Breast epithelium (tissue), 4 donors: ENCODE measurements at regions not wholly inside any gene's neighbourhood (a gene's known extent, or its start where the extent isn't known, plus 50 kb on each side); places are given as distances from the start of the nearest gene placed in this dataset.

Experiments used
- DNase-seq, 2 donors: peaks; one replicate each; pipeline ENCODE4 v3.0.0-alpha.2; 2019; ENCODE audit warnings: low spot score in 2 of 2
- H3K27ac ChIP-seq, 2 donors: fragments of 200-600 bp; sonication (generic) in 1 of 2; one replicate each; pipeline ENCODE4 v1.5.1; 2016 to 2019; ENCODE audit warnings: mild to moderate bottlenecking in 1 of 2
- H3K27me3 ChIP-seq, 2 donors: fragments of 200-600 bp; sonication (generic) in 1 of 2; one replicate each; pipeline versions ENCODE4 v1.5.1 to v1.6.0; 2017 to 2019; ENCODE audit warnings: control low read depth in 1 of 2, mild to moderate bottlenecking in 1 of 2
- H3K36me3 ChIP-seq: fragments of 200-600 bp; one replicate; pipeline ENCODE4 v1.5.1; 2019
- H3K4me1 ChIP-seq, 2 donors: fragments of 200-600 bp; sonication (generic); one replicate each; pipeline ENCODE4 v1.5.1; 2016 to 2019; ENCODE audit warnings: control low read depth in 1 of 2
- H3K4me3 ChIP-seq, 3 donors: fragments of 200-600 bp; sonication (generic); 1 replicate in 2 of 3; 2 replicates in 1 of 3; pipeline ENCODE4 v1.5.1; 2016 to 2019; ENCODE audit warnings: mild to moderate bottlenecking in 3 of 3, moderate library complexity in 2 of 3
- H3K9me3 ChIP-seq, 2 donors: fragments of 200-600 bp; sonication (generic) in 1 of 2; one replicate each; pipeline ENCODE4 v1.5.1; 2016 to 2019; ENCODE audit warnings: control low read depth in 1 of 2
- CTCF ChIP-seq, 3 donors: fragments of 450-650 bp; IDR thresholded peaks; one replicate each; pipeline ENCODE4 v1.5.1; 2016 to 2017; ENCODE audit warnings: antibody characterized with exemption in 3 of 3, mild to moderate bottlenecking in 3 of 3, moderate library complexity in 3 of 3
- POLR2A ChIP-seq: fragments of 450-650 bp; IDR thresholded peaks from one replicate; pipeline ENCODE4 v1.6.1; 2016; ENCODE audit warnings: antibody characterized with exemption, mild to moderate bottlenecking, moderate library complexity
- POLR2AphosphoS5 ChIP-seq, 3 donors: sonication (generic); formaldehyde crosslinking; IDR thresholded peaks; one replicate each; pipeline ENCODE4 v1.6.1; 2017; ENCODE audit warnings: antibody characterized with exemption in 3 of 3
- intact Hi-C: fragments of 100-400 bp; cut with DNase I; formaldehyde crosslinking; loops from one replicate; pipeline ENCODE4 v1.15.1; 2023; ENCODE audit warnings: low total_unique reads

- intact Hi-C loops: no loop called here
These were observed 244.9 kb upstream of the KLF6 start for GRCh38 chr10:4029866-4030265.

GRCh38 chr10:4028854-4029583 lies 244.0 kb upstream of the KLF6 start:
- intact Hi-C loops: no loop called here

More at GRCh38 chr10:4029866-4030265, 244.9 kb upstream of the KLF6 start:
- Histone ChIP-seq H3K36me3 (no peaks in the 10 kb centered on the region), H3K4me1 (no peaks in the 10 kb centered on the region), H3K9me3 (no peaks in the 10 kb centered on the region), H3K27me3 (no peaks in the 10 kb centered on the region), H3K27ac (no peak overlapping the region), H3K4me3 (no peak overlapping the region)
- no peak for TF ChIP-seq POLR2A
- TF ChIP-seq POLR2AphosphoS5 (IDR thresholded peaks at IDR 0.05): no peak
- no peak for TF ChIP-seq CTCF (IDR thresholded peaks at IDR 0.05)
- DNase-seq: no peak

GRCh38 chr10:4028027-4028471 lies 243.0 kb upstream of the KLF6 start:
- H3K27ac ChIP-seq: no peak overlapping the region
- H3K36me3 ChIP-seq: no peaks in the 10 kb centered on the region
- intact Hi-C loops: no loop called here

More at GRCh38 chr10:4028854-4029583, 244.0 kb upstream of the KLF6 start:
- Histone ChIP-seq H3K4me1 (no peaks in the 10 kb centered on the region), H3K9me3 (no peaks in the 10 kb centered on the region), H3K27ac (no peak overlapping the region), H3K4me3 (no peak overlapping the region), H3K36me3 (no peaks in the 10 kb centered on the region), H3K27me3 (no peaks in the 10 kb centered on the region)
- TF ChIP-seq POLR2A (no peak), CTCF (IDR thresholded peaks at IDR 0.05) (no peak), POLR2AphosphoS5 (IDR thresholded peaks at IDR 0.05) (no peak)
- no peak for DNase-seq

GRCh38 chr10:4025339-4025738 lies 240.3 kb upstream of the KLF6 start:
- intact Hi-C loops: no loop called here
- Histone ChIP-seq H3K27me3 (no peaks in the 10 kb centered on the region), H3K4me1 (no peaks in the 10 kb centered on the region), H3K27ac (no peak overlapping the region), H3K9me3 (no peaks in the 10 kb centered on the region), H3K4me3 (no peak overlapping the region), H3K36me3 (no peaks in the 10 kb centered on the region)
- DNase-seq: no peak
- TF ChIP-seq POLR2AphosphoS5 (IDR thresholded peaks at IDR 0.05): no peak
- TF ChIP-seq CTCF (IDR thresholded peaks at IDR 0.05): no peak
- no peak for TF ChIP-seq POLR2A

More at GRCh38 chr10:4028027-4028471, 243.0 kb upstream of the KLF6 start:
- Histone ChIP-seq H3K9me3 (no peaks in the 10 kb centered on the region), H3K27me3 (no peaks in the 10 kb centered on the region), H3K4me1 (no peaks in the 10 kb centered on the region), H3K4me3 (no peak overlapping the region)
- no peak for TF ChIP-seq POLR2A
- TF ChIP-seq POLR2AphosphoS5 (IDR thresholded peaks at IDR 0.05): no peak
- no peak for TF ChIP-seq CTCF (IDR thresholded peaks at IDR 0.05)
- no peak for DNase-seq

- DNase-seq: no peak
- intact Hi-C loops: no loop called here
These were observed 239.7 kb upstream of the KLF6 start for GRCh38 chr10:4024516-4025245.

More at GRCh38 chr10:4024516-4025245, 239.7 kb upstream of the KLF6 start:
- Histone ChIP-seq H3K4me1 (no peaks in the 10 kb centered on the region), H3K27ac (no peak overlapping the region), H3K9me3 (no peaks in the 10 kb centered on the region), H3K4me3 (no peak overlapping the region), H3K36me3 (no peaks in the 10 kb centered on the region), H3K27me3 (no peaks in the 10 kb centered on the region)
- TF ChIP-seq CTCF (IDR thresholded peaks at IDR 0.05) (no peak), POLR2AphosphoS5 (IDR thresholded peaks at IDR 0.05) (no peak), POLR2A (no peak)
